Dedifferentiated amniotic fluid mesenchymal stem cell (primary cell): ENCODE measurements at regions not wholly inside any gene's neighbourhood (a gene's known extent, or its start where the extent isn't known, plus 50 kb on each side); places are given as distances from the start of the nearest gene placed in this dataset.
"Not testable (repeated sequence)": the region's sequence is repeated elsewhere in the genome, so short reads cannot be mapped to it uniquely, and the experiment has no call there.

Experiments
- DNase-seq: peaks from one replicate; pipeline ENCODE4 v3.0.0-alpha.2; 2016; ENCODE audit errors: extremely low spot score

- DNase-seq = not testable (repeated sequence)
Observed at GRCh38 chr13:80675442-80675841, 334.5 kb upstream of the SPRY2 start.

GRCh38 chr13:80671773-80672172 is 330.8 kb upstream of the SPRY2 start:
- DNase-seq = no peak

GRCh38 chr13:80669112-80669511 is 328.2 kb upstream of the SPRY2 start:
- no peak for DNase-seq

- DNase-seq = no peak
Observed at GRCh38 chr13:80668452-80668851, 327.5 kb upstream of the SPRY2 start.

GRCh38 chr13:80666782-80667552 is 326.0 kb upstream of the SPRY2 start:
- no peak for DNase-seq

GRCh38 chr13:80665792-80666333 is 324.9 kb upstream of the SPRY2 start:
- DNase-seq = no peak

GRCh38 chr13:80664950-80665349 is 324.0 kb upstream of the SPRY2 start:
- no peak for DNase-seq

- DNase-seq = no peak
Observed at GRCh38 chr13:80663788-80664187, 322.9 kb upstream of the SPRY2 start.

- no peak for DNase-seq
Observed at GRCh38 chr13:80658705-80659104, 317.8 kb upstream of the SPRY2 start.

GRCh38 chr13:80656512-80656904 is 315.6 kb upstream of the SPRY2 start:
- DNase-seq = no peak

- no peak for DNase-seq
Observed at GRCh38 chr13:80655778-80656511, 315.0 kb upstream of the SPRY2 start.

- no peak for DNase-seq
Observed at GRCh38 chr13:80654638-80655249, 313.8 kb upstream of the SPRY2 start.

- no peak for DNase-seq
Observed at GRCh38 chr13:80649274-80649673, 308.3 kb upstream of the SPRY2 start.

- no peak for DNase-seq
Observed at GRCh38 chr13:80642641-80643040, 301.7 kb upstream of the SPRY2 start.

- DNase-seq = no peak
Observed at GRCh38 chr13:80633251-80633650, 292.3 kb upstream of the SPRY2 start.

GRCh38 chr13:80630685-80631121 is 289.8 kb upstream of the SPRY2 start:
- no peak for DNase-seq

- no peak for DNase-seq
Observed at GRCh38 chr13:80618781-80619180, 277.9 kb upstream of the SPRY2 start.

GRCh38 chr13:80612804-80613203 is 271.9 kb upstream of the SPRY2 start:
- DNase-seq = no peak

GRCh38 chr13:80611310-80611709 is 270.4 kb upstream of the SPRY2 start:
- no peak for DNase-seq

GRCh38 chr13:80605716-80606115 is 264.8 kb upstream of the SPRY2 start:
- no peak for DNase-seq

GRCh38 chr13:80605011-80605410 is 264.1 kb upstream of the SPRY2 start:
- no peak for DNase-seq

GRCh38 chr13:80604098-80604497 is 263.2 kb upstream of the SPRY2 start:
- no peak for DNase-seq

GRCh38 chr13:80603351-80603750 is 262.4 kb upstream of the SPRY2 start:
- no peak for DNase-seq
